ENCODE measurements at regions not wholly inside any gene's neighbourhood (a gene's known extent, or its start where the extent isn't known, plus 50 kb on each side); places are given as distances from the start of the nearest gene placed in this dataset.
"Not testable (repeated sequence)": the region's sequence is repeated elsewhere in the genome, so short reads cannot be mapped to it uniquely, and the experiment has no call there.

- H3K4me3 ChIP-seq (ENCODE audit: low read depth, low read length); DNase-seq (ENCODE audit: low read depth): not testable (repeated sequence)
Observed at GRCh38 chr9:94387338-94388010, 59.0 kb upstream of the NUTM2F start.

GRCh38 chr9:94388011-94388406 lies 59.6 kb upstream of the NUTM2F start:
- DNase-seq (ENCODE audit: low read depth); H3K4me3 ChIP-seq (ENCODE audit: low read depth, low read length): not testable (repeated sequence)

GRCh38 chr9:94390425-94391098 lies 62.1 kb upstream of the NUTM2F start:
- not testable (repeated sequence) for DNase-seq (ENCODE audit: low read depth)

GRCh38 chr9:94392971-94393624 lies 64.7 kb upstream of the NUTM2F start:
- DNase-seq (ENCODE audit: low read depth): not testable (repeated sequence)

More at GRCh38 chr9:94390425-94391098, 62.1 kb upstream of the NUTM2F start:
- not testable (repeated sequence) for H3K4me3 ChIP-seq (ENCODE audit: low read depth, low read length)

GRCh38 chr9:94397766-94398379 lies 69.4 kb upstream of the NUTM2F start:
- not testable (repeated sequence) for H3K4me3 ChIP-seq (ENCODE audit: low read depth, low read length); DNase-seq (ENCODE audit: low read depth)

More at GRCh38 chr9:94392971-94393624, 64.7 kb upstream of the NUTM2F start:
- H3K4me3 ChIP-seq (ENCODE audit: low read depth, low read length): not testable (repeated sequence)

GRCh38 chr9:94400461-94400860 lies 72.0 kb upstream of the NUTM2F start:
- not testable (repeated sequence) for H3K4me3 ChIP-seq (ENCODE audit: low read depth, low read length)

GRCh38 chr9:94402795-94403194 lies 74.4 kb upstream of the NUTM2F start:
- H3K4me3 ChIP-seq (ENCODE audit: low read depth, low read length); DNase-seq (ENCODE audit: low read depth): not testable (repeated sequence)

More at GRCh38 chr9:94400461-94400860, 72.0 kb upstream of the NUTM2F start:
- DNase-seq (ENCODE audit: low read depth): not testable (repeated sequence)

- DNase-seq (ENCODE audit: low read depth); H3K4me3 ChIP-seq (ENCODE audit: low read depth, low read length): not testable (repeated sequence)
Observed at GRCh38 chr9:94403571-94403970, 75.1 kb upstream of the NUTM2F start.

GRCh38 chr9:94413665-94414064 lies 85.2 kb upstream of the NUTM2F start:
- not testable (repeated sequence) for DNase-seq (ENCODE audit: low read depth); H3K4me3 ChIP-seq (ENCODE audit: low read depth, low read length)

GRCh38 chr9:94415111-94415510 lies 86.7 kb upstream of the NUTM2F start:
- H3K4me3 ChIP-seq (ENCODE audit: low read depth, low read length); DNase-seq (ENCODE audit: low read depth): not testable (repeated sequence)

GRCh38 chr9:94420098-94420497 lies 91.7 kb upstream of the NUTM2F start:
- not testable (repeated sequence) for H3K4me3 ChIP-seq (ENCODE audit: low read depth, low read length)

GRCh38 chr9:94421951-94422350 lies 93.5 kb upstream of the NUTM2F start:
- DNase-seq (ENCODE audit: low read depth); H3K4me3 ChIP-seq (ENCODE audit: low read depth, low read length): not testable (repeated sequence)

More at GRCh38 chr9:94420098-94420497, 91.7 kb upstream of the NUTM2F start:
- not testable (repeated sequence) for DNase-seq (ENCODE audit: low read depth)

GRCh38 chr9:94425312-94425711 lies 96.9 kb upstream of the NUTM2F start:
- not testable (repeated sequence) for DNase-seq (ENCODE audit: low read depth); H3K4me3 ChIP-seq (ENCODE audit: low read depth, low read length)

GRCh38 chr9:94437128-94437527 lies 108.7 kb upstream of the NUTM2F start:
- DNase-seq (ENCODE audit: low read depth); H3K4me3 ChIP-seq (ENCODE audit: low read depth, low read length): not testable (repeated sequence)

GRCh38 chr9:94438336-94438735 lies 109.9 kb upstream of the NUTM2F start:
- not testable (repeated sequence) for H3K4me3 ChIP-seq (ENCODE audit: low read depth, low read length); DNase-seq (ENCODE audit: low read depth)

- not testable (repeated sequence) for DNase-seq (ENCODE audit: low read depth); H3K4me3 ChIP-seq (ENCODE audit: low read depth, low read length)
Observed at GRCh38 chr9:94441146-94441545, 112.7 kb upstream of the NUTM2F start.

Data from NB4 (cell line).